HepG2 (cell line): ENCODE measurements at regions not wholly inside any gene's neighbourhood (a gene's known extent, or its start where the extent isn't known, plus 50 kb on each side); places are given as distances from the start of the nearest gene placed in this dataset.

Source experiments
- ATAC-seq: fragments of 200-7000 bp; cut with Tn5 transposase; 3 replicates; pipeline ENCODE4 v1.9.1; 2020; ENCODE audit warnings: mild to moderate bottlenecking, moderate library complexity
- BruUV-seq: library from RNA; stranded (reverse); fragments of 400-500 nt; replicated peaks from 2 replicates; lab custom pipeline; 2021; lab: Mats Ljungman, UMichigan
- CTCF ChIA-PET: fragments of 300-600 bp; formaldehyde crosslinking; extraction: SDS; loops from one replicate; lab custom pipeline; 2021; ENCODE audit warnings: low total read pairs, inconsistent platforms, low intra/inter-chr PET ratio; lab: Yijun Ruan, JAX
- POLR2A ChIA-PET: fragments of 350-600 bp; sonication (Branson Sonifier 250); formaldehyde crosslinking; loops from one replicate; lab custom pipeline; 2020; ENCODE audit warnings: antibody characterized with exemption, inconsistent platforms; lab: Yijun Ruan, JAX
- DNase-seq: peaks from one replicate; pipeline ENCODE4 v3.0.0-alpha.2; 2015; ENCODE audit warnings: low spot score
- FAIRE-seq: peaks from 3 replicates; lab custom pipeline; 2011; peaks lifted over from hg19 to GRCh38; lab: Jason Lieb, UNC
- H2AFZ ChIP-seq: one replicate; pipeline ENCODE4 v1.6.1; 2011; ENCODE audit warnings: low read length, inconsistent platforms
- H3K27ac ChIP-seq: fragments of 300-600 bp; 3 replicates; pipeline ENCODE4 v1.8.0; 2011; ENCODE audit warnings: mixed run types, mild to moderate bottlenecking, mixed read lengths, low read length, inconsistent platforms; ENCODE audit not compliant: insufficient read depth; ENCODE audit errors: extremely low read length
- H3K27me3 ChIP-seq, 2 experiments: fragments of 200-600 bp in 1 of 2; 2 replicates in 1 of 2; 3 replicates in 1 of 2; pipeline versions ENCODE4 v1.6.0 to v1.8.0; 2011; ENCODE audit warnings: low read length in 2 of 2, mild to moderate bottlenecking in 2 of 2, moderate library complexity in 2 of 2, inconsistent platforms in 1 of 2; ENCODE audit not compliant: insufficient read depth in 2 of 2, control insufficient read depth in 1 of 2
- H3K36me3 ChIP-seq, 2 experiments: fragments of 200-600 bp in 1 of 2; replicated peaks in 1 of 2; 2 replicates in 1 of 2; 3 replicates in 1 of 2; pipeline versions ENCODE4 v1.5.1 to v1.8.0; 2011; ENCODE audit warnings: low read length in 2 of 2, inconsistent platforms in 1 of 2; ENCODE audit not compliant: insufficient read depth in 2 of 2, control insufficient read depth in 1 of 2
- H3K4me1 ChIP-seq: 2 replicates; pipeline ENCODE4 v1.5.1; 2012; ENCODE audit warnings: low read length, inconsistent platforms; ENCODE audit not compliant: insufficient read depth
- H3K4me2 ChIP-seq: 2 replicates; pipeline ENCODE4 v1.6.0; 2011; ENCODE audit warnings: low read depth, low read length, inconsistent platforms
- H3K4me3 ChIP-seq, 3 experiments: fragments of 200-600 bp in 1 of 3; sonication (generic), shearing (Covaris generic) in 1 of 3; replicated peaks in 1 of 3; 2 replicates each; pipeline ENCODE4 v1.5.1; 2011 to 2016; ENCODE audit warnings: low read length in 3 of 3, inconsistent platforms in 2 of 3, low read depth in 2 of 3, mild to moderate bottlenecking in 2 of 3, control low read depth in 1 of 3, mixed read lengths in 1 of 3; ENCODE audit not compliant: insufficient read depth in 1 of 3
- H3K79me2 ChIP-seq: one replicate; pipeline ENCODE4 v1.6.1; 2011; ENCODE audit warnings: low read length, inconsistent platforms; ENCODE audit not compliant: insufficient read depth
- H3K9ac ChIP-seq: 2 replicates; pipeline ENCODE4 v1.6.0; 2011; ENCODE audit warnings: mild to moderate bottlenecking, low read depth, low read length, inconsistent platforms; ENCODE audit not compliant: insufficient read depth
- H3K9me3 ChIP-seq: 2 replicates; pipeline ENCODE4 v1.5.1; 2012; ENCODE audit warnings: mild to moderate bottlenecking, low read length
- H4K20me1 ChIP-seq: 2 replicates; pipeline ENCODE4 v1.6.0; 2011; ENCODE audit warnings: inconsistent platforms, mild to moderate bottlenecking, low read length, moderate library complexity; ENCODE audit not compliant: insufficient read depth
- DMAP1 ChIP-seq: IDR thresholded peaks from 2 replicates; pipeline ENCODE4 v1.6.1; 2016
- HOXA3 ChIP-seq: sonication (generic); formaldehyde crosslinking; IDR thresholded peaks from 2 replicates; pipeline ENCODE4 v1.5.0; 2020; ENCODE audit warnings: missing genetic modification reagents
- HOXA7 ChIP-seq: sonication (generic); formaldehyde crosslinking; IDR thresholded peaks from 2 replicates; pipeline ENCODE4 v1.8.1; 2022; ENCODE audit warnings: mild to moderate bottlenecking, missing genetic modification reagents, moderate library complexity
- NR2F2 ChIP-seq: IDR thresholded peaks from 2 replicates; pipeline ENCODE4 v1.6.1; 2012; ENCODE audit warnings: low read depth, inconsistent platforms, borderline replicate concordance
- NR3C1 ChIP-seq: sonication (generic); formaldehyde crosslinking; IDR thresholded peaks from 2 replicates; pipeline ENCODE4 v1.4.0; 2020; ENCODE audit warnings: missing genetic modification reagents
- PRPF4 ChIP-seq: fragments of 200-400 bp; formaldehyde crosslinking; IDR thresholded peaks from 2 replicates; pipeline ENCODE4 v1.6.1; 2016; ENCODE audit warnings: low read length, low read depth; ENCODE audit not compliant: poor library complexity, severe bottlenecking
- RBFOX2 ChIP-seq: fragments of 200-400 bp; formaldehyde crosslinking; IDR thresholded peaks from 2 replicates; pipeline ENCODE4 v1.6.1; 2017; ENCODE audit warnings: low read depth, mild to moderate bottlenecking, low read length
- SOX5 ChIP-seq: IDR thresholded peaks from 2 replicates; pipeline ENCODE4 v1.6.1; 2016; ENCODE audit warnings: borderline replicate concordance
- SP1 ChIP-seq, 2 experiments: fragments of 450-650 bp in 1 of 2; sonication (generic) in 1 of 2; formaldehyde crosslinking in 1 of 2; IDR thresholded peaks; 2 replicates each; pipeline versions ENCODE4 v1.4.0 to v1.6.1; 2016 to 2020; ENCODE audit warnings: missing genetic modification reagents in 1 of 2
- U2AF1 ChIP-seq: fragments of 200-400 bp; formaldehyde crosslinking; optimal IDR thresholded peaks from 2 replicates; pipeline ENCODE3; 2017; ENCODE audit warnings: mild to moderate bottlenecking, low read depth, low read length
- ZGPAT ChIP-seq: IDR thresholded peaks from 2 replicates; pipeline ENCODE4 v1.6.1; 2016; ENCODE audit warnings: mild to moderate bottlenecking
- ZNF30 ChIP-seq: sonication (generic); formaldehyde crosslinking; IDR thresholded peaks from 2 replicates; pipeline ENCODE4 v1.5.0; 2020; ENCODE audit warnings: mild to moderate bottlenecking, missing genetic modification reagents
- ZNF557 ChIP-seq: sonication (generic); formaldehyde crosslinking; IDR thresholded peaks from 2 replicates; pipeline ENCODE4 v1.4.0; 2020; ENCODE audit warnings: missing genetic modification reagents
- ZNF629 ChIP-seq: sonication (generic); formaldehyde crosslinking; conservative IDR thresholded peaks from 2 replicates; pipeline ENCODE4 v1.5.0; 2020; ENCODE audit warnings: missing genetic modification reagents
- WGBS: methylation state at CpG from one replicate; pipeline ENCODE4 v1.1.6; 2017; ENCODE audit warnings: low lambda C conversion rate; 5-methylcytosine and 5-hydroxymethylcytosine counted together
- in situ Hi-C: cut with HindIII; loops from 2 replicates; pipeline ENCODE4 v1.10.0; 2017; ENCODE audit warnings: low pct_unique_long_range_greater_than_20kb; ENCODE audit not compliant: extremely low pct_ligation_motif_present
- intact Hi-C: fragments of 100-400 bp; cut with micrococcal nuclease; formaldehyde crosslinking; loops from one replicate; pipeline ENCODE4 v1.10.0; 2022; ENCODE audit not compliant: unreplicated experiment
- TF ChIP-seq, protein P1 (sequence below): sonication (generic); formaldehyde crosslinking; IDR thresholded peaks from 2 replicates; pipeline ENCODE4 v1.4.0; 2020; ENCODE audit warnings: missing genetic modification reagents
- TF ChIP-seq, protein P2 (sequence below): sonication (generic); formaldehyde crosslinking; IDR thresholded peaks from 2 replicates; pipeline ENCODE4 v1.5.0; 2020; ENCODE audit warnings: missing genetic modification reagents

DNA sequence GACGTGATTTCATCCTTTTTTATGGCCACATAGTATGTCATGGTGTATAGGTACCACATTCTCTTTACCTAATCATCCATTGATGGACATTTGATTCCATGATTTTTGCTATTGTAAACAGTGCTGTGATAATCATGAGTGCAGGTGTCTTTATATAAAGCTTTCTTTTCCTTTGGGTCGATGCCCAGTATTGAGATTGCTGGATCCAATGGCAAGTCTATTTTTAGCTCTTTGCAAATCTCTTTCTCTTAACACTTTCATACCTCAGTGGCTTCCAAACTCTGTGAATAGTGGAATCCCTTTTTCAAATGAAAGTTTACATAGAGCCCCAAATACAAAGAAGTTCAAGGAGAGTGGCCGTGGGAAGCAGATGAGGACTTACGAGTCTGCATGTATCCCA lies 105.8 kb upstream of the SPTLC3 start (continued):
- TF ChIP-seq, protein P1, sequence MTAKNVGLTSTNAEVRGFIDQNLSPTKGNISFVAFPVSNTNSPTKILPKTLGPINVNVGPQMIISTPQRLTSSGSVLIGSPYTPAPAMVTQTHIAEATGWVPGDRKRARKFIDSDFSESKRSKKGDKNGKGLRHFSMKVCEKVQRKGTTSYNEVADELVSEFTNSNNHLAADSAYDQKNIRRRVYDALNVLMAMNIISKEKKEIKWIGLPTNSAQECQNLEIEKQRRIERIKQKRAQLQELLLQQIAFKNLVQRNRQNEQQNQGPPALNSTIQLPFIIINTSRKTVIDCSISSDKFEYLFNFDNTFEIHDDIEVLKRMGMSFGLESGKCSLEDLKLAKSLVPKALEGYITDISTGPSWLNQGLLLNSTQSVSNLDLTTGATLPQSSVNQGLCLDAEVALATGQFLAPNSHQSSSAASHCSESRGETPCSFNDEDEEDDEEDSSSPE (CRISPR knock-in tag): no peak
- TF ChIP-seq ZNF557: no peak
- TF ChIP-seq SP1 (IDR thresholded peaks at IDR 0.05): no peak
- no peak for TF ChIP-seq SP1 (CRISPR knock-in tag; IDR thresholded peaks at IDR 0.05)
- TF ChIP-seq, protein P2, sequence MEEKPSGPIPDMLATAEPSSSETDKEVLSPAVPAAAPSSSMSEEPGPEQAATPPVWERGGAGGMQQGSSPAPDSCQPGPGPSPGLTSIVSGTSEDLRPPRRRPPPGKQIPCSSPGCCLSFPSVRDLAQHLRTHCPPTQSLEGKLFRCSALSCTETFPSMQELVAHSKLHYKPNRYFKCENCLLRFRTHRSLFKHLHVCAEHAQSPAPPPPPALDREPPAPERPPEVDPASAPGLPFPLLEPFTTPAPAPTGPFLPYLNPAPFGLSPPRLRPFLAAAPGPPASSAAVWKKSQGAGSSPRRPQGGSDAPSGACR (CRISPR knock-in tag): no peak

GRCh38 chr20:12906361-12906760 lies 102.4 kb upstream of the SPTLC3 start:
- H3K27me3 ChIP-seq: peaks cover 0 to 3% of the 10 kb centered on the region in 2 experiments; a peak in 1 of 5 replicates
- no peak overlapping the region for H3K4me3 ChIP-seq
- CTCF ChIA-PET: no interaction called here
- 32% methylated on average over 2 of the region's 2 CpGs for WGBS
- TF ChIP-seq DMAP1 (CRISPR knock-in tag) (no peak), SOX5 (CRISPR knock-in tag) (no peak), RBFOX2 (no peak), HOXA7 (CRISPR knock-in tag) (no peak), U2AF1 (no peak), NR2F2 (no peak), HOXA3 (CRISPR knock-in tag) (no peak), ZGPAT (CRISPR knock-in tag) (no peak), PRPF4 (no peak), NR3C1 (CRISPR knock-in tag) (no peak), ZNF629 (CRISPR knock-in tag) (no peak), ZNF30 (CRISPR knock-in tag) (no peak)
- TF ChIP-seq, all 625 proteins: peak for 0
- in situ Hi-C loops: no loop called here
- Histone ChIP-seq H3K36me3 (no peaks in the 10 kb centered on the region), H2AFZ (no peak overlapping the region), H3K79me2 (no peaks in the 10 kb centered on the region), H3K27ac (no peak overlapping the region), H3K4me1 (no peaks in the 10 kb centered on the region), H3K9ac (no peak overlapping the region), H3K4me2 (no peak overlapping the region), H4K20me1 (no peaks in the 10 kb centered on the region), H3K9me3 (no peaks in the 10 kb centered on the region)
- POLR2A ChIA-PET: no interaction called here
- no TSS peak for BruUV-seq
- DNase-seq: no peak
- intact Hi-C loops: no loop called here
- no peak for ATAC-seq
- FAIRE-seq: no peak
